ENCODE measurements at regions not wholly inside any gene's neighbourhood (a gene's known extent, or its start where the extent isn't known, plus 50 kb on each side); places are given as distances from the start of the nearest gene placed in this dataset.
"Not testable (repeated sequence)": the region's sequence is repeated elsewhere in the genome, so short reads cannot be mapped to it uniquely, and the experiment has no call there.

- intact Hi-C loops (cut with DNase I): no loop called here
- DNase-seq: no peak
These were observed 1148.4 kb downstream of the EFNA5 start for GRCh38 chr5:106522296-106522695.

GRCh38 chr5:106521701-106522100 is 1149.0 kb downstream of the EFNA5 start:
- peak in 4 of 10 donors; percentile 20 to 65 (median 42) for DNase-seq
- intact Hi-C loops (cut with DNase I): no loop called here

- intact Hi-C loops (cut with DNase I): no loop called here
- DNase-seq: no peak
These were observed 1160.4 kb downstream of the EFNA5 start for GRCh38 chr5:106510321-106510720.

GRCh38 chr5:106508894-106509293 is 1161.8 kb downstream of the EFNA5 start:
- intact Hi-C loops (cut with DNase I): no loop called here
- no peak for DNase-seq

- no peak for DNase-seq
- intact Hi-C loops (cut with DNase I): no loop called here
These were observed 1176.8 kb downstream of the EFNA5 start for GRCh38 chr5:106493910-106494309.

GRCh38 chr5:106489004-106489403 is 1181.7 kb downstream of the EFNA5 start:
- intact Hi-C loops (cut with DNase I): no loop called here
- DNase-seq: no peak

- no peak for DNase-seq
- intact Hi-C loops (cut with DNase I): no loop called here
These were observed 1182.3 kb downstream of the EFNA5 start for GRCh38 chr5:106488407-106488806.

- DNase-seq: no peak
- intact Hi-C loops (cut with DNase I): no loop called here
These were observed 1189.4 kb downstream of the EFNA5 start for GRCh38 chr5:106481374-106481773.

GRCh38 chr5:106476630-106477029 is 1194.1 kb downstream of the EFNA5 start:
- intact Hi-C loops (cut with DNase I): no loop called here
- no peak for DNase-seq

GRCh38 chr5:106474066-106474465 is 1196.7 kb downstream of the EFNA5 start:
- no peak for DNase-seq
- intact Hi-C loops (cut with DNase I): no loop called here

- intact Hi-C loops (cut with DNase I): no loop called here
- no peak for DNase-seq
These were observed 1211.2 kb downstream of the EFNA5 start for GRCh38 chr5:106459541-106459940.

- intact Hi-C loops (cut with DNase I): no loop called here
- DNase-seq: peak in 2 of 10 donors; percentile 38 to 85
These were observed 1215.9 kb downstream of the EFNA5 start for GRCh38 chr5:106454651-106455415.

- intact Hi-C loops (cut with DNase I): no loop called here
- no peak for DNase-seq
These were observed 1216.7 kb downstream of the EFNA5 start for GRCh38 chr5:106454050-106454449.

- intact Hi-C loops (cut with DNase I): no loop called here
- DNase-seq: peak in 2 of 10 donors; percentile 24
These were observed 1218.7 kb downstream of the EFNA5 start for GRCh38 chr5:106451998-106452397.

- intact Hi-C loops (cut with DNase I): no loop called here
- no peak for DNase-seq
These were observed 1227.0 kb downstream of the EFNA5 start for GRCh38 chr5:106443746-106444145.

- DNase-seq: no peak
- intact Hi-C loops (cut with DNase I): no loop called here
These were observed 1235.6 kb downstream of the EFNA5 start for GRCh38 chr5:106435185-106435584.

GRCh38 chr5:106430733-106431132 is 1240.0 kb downstream of the EFNA5 start:
- intact Hi-C loops (cut with DNase I): not testable (repeated sequence)
- DNase-seq: peak in 1 of 10 donors; percentile 52

- peak in 3 of 10 donors; percentile 47 to 78 (median 72) for DNase-seq
- intact Hi-C loops (cut with DNase I): no loop called here
These were observed 1247.4 kb downstream of the EFNA5 start for GRCh38 chr5:106423109-106423897.

GRCh38 chr5:106420102-106420501 is 1250.6 kb downstream of the EFNA5 start:
- DNase-seq: no peak
- intact Hi-C loops (cut with DNase I): no loop called here

- intact Hi-C loops (cut with DNase I): no loop called here
These were observed 1252.5 kb downstream of the EFNA5 start for GRCh38 chr5:106418196-106418595.

GRCh38 chr5:106417566-106417965 is 1253.2 kb downstream of the EFNA5 start:
- DNase-seq: no peak
- intact Hi-C loops (cut with DNase I): no loop called here

More at GRCh38 chr5:106418196-106418595, 1252.5 kb downstream of the EFNA5 start:
- no peak for DNase-seq

GRCh38 chr5:106417163-106417562 is 1253.6 kb downstream of the EFNA5 start:
- DNase-seq: peak in 2 of 10 donors; percentile 49 to 80
- intact Hi-C loops (cut with DNase I): no loop called here
